PC-3 (cell line): ENCODE measurements at regions not wholly inside any gene's neighbourhood (a gene's known extent, or its start where the extent isn't known, plus 50 kb on each side); places are given as distances from the start of the nearest gene placed in this dataset.

ENCODE experiments used
- ATAC-seq: fragments of 200-7000 bp; cut with Tn5 transposase; 2 replicates; pipeline ENCODE4 v1.9.1; 2020; ENCODE audit warnings: mild to moderate bottlenecking, moderate library complexity
- BruUV-seq: library from RNA; stranded (reverse); fragments of 400-500 nt; replicated peaks from 2 replicates; lab custom pipeline; 2021; lab: Mats Ljungman, UMichigan
- CTCF ChIA-PET: fragments of 300-600 bp; sonication (Branson Sonifier 250); formaldehyde crosslinking; loops from one replicate; lab custom pipeline; 2022; ENCODE audit warnings: antibody characterized with exemption; lab: Charles Lee
- POLR2A ChIA-PET: fragments of 300-600 bp; sonication (Branson Sonifier 250); formaldehyde crosslinking; loops from one replicate; lab custom pipeline; 2022; ENCODE audit warnings: antibody characterized with exemption; ENCODE audit not compliant: unreplicated experiment; lab: Charles Lee
- DNase-seq: peaks from one replicate; pipeline ENCODE4 v3.0.0-alpha.2; 2015
- H2AFZ ChIP-seq: fragments of 300-600 bp; sonication (generic); 2 replicates; pipeline ENCODE4 v1.6.0; 2016; ENCODE audit warnings: antibody characterized with exemption, low read length
- H3F3A ChIP-seq: fragments of 300-600 bp; sonication (generic); one replicate; pipeline ENCODE4 v1.6.0; 2017; ENCODE audit warnings: antibody characterized with exemption, low read length, control low read depth, mild to moderate bottlenecking; ENCODE audit not compliant: unreplicated experiment
- H3K27ac ChIP-seq: fragments of 300-600 bp; sonication (generic); 2 replicates; pipeline ENCODE4 v1.5.1; 2016; ENCODE audit warnings: mild to moderate bottlenecking, low read length
- H3K27me3 ChIP-seq: fragments of 300-600 bp; sonication (generic); 2 replicates; pipeline ENCODE4 v1.6.1; 2016; ENCODE audit warnings: low read length, mixed read lengths
- H3K36me3 ChIP-seq: fragments of 300-600 bp; sonication (generic); 2 replicates; pipeline ENCODE4 v1.6.1; 2016; ENCODE audit warnings: low read depth, mixed run types, low read length, mixed read lengths
- H3K4me1 ChIP-seq: fragments of 300-600 bp; sonication (generic); 2 replicates; pipeline ENCODE4 v1.5.1; 2016; ENCODE audit warnings: low read length; ENCODE audit not compliant: insufficient read depth
- H3K4me2 ChIP-seq: fragments of 300-600 bp; sonication (generic); 2 replicates; pipeline ENCODE4 v1.6.0; 2016; ENCODE audit warnings: low read length
- H3K4me3 ChIP-seq: fragments of 300-600 bp; sonication (generic); 2 replicates; pipeline ENCODE4 v1.5.1; 2016; ENCODE audit warnings: mild to moderate bottlenecking, low read length, mixed read lengths
- H3K79me2 ChIP-seq: fragments of 300-600 bp; sonication (generic); 2 replicates; pipeline ENCODE4 v1.6.1; 2017; ENCODE audit warnings: low read length, mixed read lengths
- H3K9ac ChIP-seq: fragments of 300-600 bp; sonication (generic); 2 replicates; pipeline ENCODE4 v1.6.0; 2016; ENCODE audit warnings: mild to moderate bottlenecking, low read length
- H3K9me2 ChIP-seq: fragments of 300-600 bp; sonication (generic); replicated peaks from 2 replicates; pipeline ENCODE4 v1.6.1; 2016; ENCODE audit warnings: mixed run types, low read length, mixed read lengths
- H3K9me3 ChIP-seq: fragments of 300-600 bp; sonication (generic); 2 replicates; pipeline ENCODE4 v1.6.1; 2016; ENCODE audit warnings: low read length, mixed read lengths
- H4K20me1 ChIP-seq: fragments of 300-600 bp; sonication (generic); 2 replicates; pipeline ENCODE4 v1.6.1; 2016; ENCODE audit warnings: low read length, mixed read lengths
- EZH2 ChIP-seq: fragments of 300-600 bp; sonication (generic); IDR thresholded peaks from one replicate; pipeline ENCODE4 v1.6.1; 2017; ENCODE audit warnings: antibody characterized with exemption, mild to moderate bottlenecking, low read length; ENCODE audit not compliant: unreplicated experiment
- EZH2phosphoT487 ChIP-seq: fragments of 300-600 bp; sonication (generic); IDR thresholded peaks from 2 replicates; pipeline ENCODE4 v1.6.1; 2018; ENCODE audit warnings: mild to moderate bottlenecking, antibody characterized with exemption, low read length, borderline replicate concordance
- intact Hi-C: fragments of 100-400 bp; cut with micrococcal nuclease; formaldehyde crosslinking; loops from 2 replicates; pipeline ENCODE4 v1.9.0; 2023
- TF ChIP-seq, protein P1 (sequence below): fragments of 300-600 bp; sonication (generic); conservative IDR thresholded peaks from 2 replicates; pipeline ENCODE4 v1.5.1; 2017; ENCODE audit warnings: antibody characterized with exemption, low read depth, mild to moderate bottlenecking, low read length

- Histone ChIP-seq H3K9ac (no peak overlapping the region), H3K9me3 (no peaks in the 10 kb centered on the region), H4K20me1 (no peaks in the 10 kb centered on the region), H3K4me2 (no peak overlapping the region), H3K4me1 (no peaks in the 10 kb centered on the region), H3K27me3 (no peaks in the 10 kb centered on the region), H3K9me2 (no peaks in the 10 kb centered on the region), H2AFZ (no peak overlapping the region), H3F3A (no peaks in the 10 kb centered on the region), H3K27ac (no peak overlapping the region), H3K79me2 (no peaks in the 10 kb centered on the region), H3K36me3 (no peaks in the 10 kb centered on the region), H3K4me3 (no peak overlapping the region)
- DNase-seq, result no peak
- intact Hi-C loops, result no loop called here
- BruUV-seq, result no TSS peak
- TF ChIP-seq EZH2phosphoT487 (no peak), EZH2 (no peak)
- TF ChIP-seq, protein P1, sequence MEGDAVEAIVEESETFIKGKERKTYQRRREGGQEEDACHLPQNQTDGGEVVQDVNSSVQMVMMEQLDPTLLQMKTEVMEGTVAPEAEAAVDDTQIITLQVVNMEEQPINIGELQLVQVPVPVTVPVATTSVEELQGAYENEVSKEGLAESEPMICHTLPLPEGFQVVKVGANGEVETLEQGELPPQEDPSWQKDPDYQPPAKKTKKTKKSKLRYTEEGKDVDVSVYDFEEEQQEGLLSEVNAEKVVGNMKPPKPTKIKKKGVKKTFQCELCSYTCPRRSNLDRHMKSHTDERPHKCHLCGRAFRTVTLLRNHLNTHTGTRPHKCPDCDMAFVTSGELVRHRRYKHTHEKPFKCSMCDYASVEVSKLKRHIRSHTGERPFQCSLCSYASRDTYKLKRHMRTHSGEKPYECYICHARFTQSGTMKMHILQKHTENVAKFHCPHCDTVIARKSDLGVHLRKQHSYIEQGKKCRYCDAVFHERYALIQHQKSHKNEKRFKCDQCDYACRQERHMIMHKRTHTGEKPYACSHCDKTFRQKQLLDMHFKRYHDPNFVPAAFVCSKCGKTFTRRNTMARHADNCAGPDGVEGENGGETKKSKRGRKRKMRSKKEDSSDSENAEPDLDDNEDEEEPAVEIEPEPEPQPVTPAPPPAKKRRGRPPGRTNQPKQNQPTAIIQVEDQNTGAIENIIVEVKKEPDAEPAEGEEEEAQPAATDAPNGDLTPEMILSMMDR, result no peak
- no peak for ATAC-seq
- CTCF ChIA-PET, result no interaction called here
- POLR2A ChIA-PET, result no interaction called here
Observed at GRCh38 chr14:101030586-101030985, 127.1 kb upstream of the RTL1 start.

DNA sequence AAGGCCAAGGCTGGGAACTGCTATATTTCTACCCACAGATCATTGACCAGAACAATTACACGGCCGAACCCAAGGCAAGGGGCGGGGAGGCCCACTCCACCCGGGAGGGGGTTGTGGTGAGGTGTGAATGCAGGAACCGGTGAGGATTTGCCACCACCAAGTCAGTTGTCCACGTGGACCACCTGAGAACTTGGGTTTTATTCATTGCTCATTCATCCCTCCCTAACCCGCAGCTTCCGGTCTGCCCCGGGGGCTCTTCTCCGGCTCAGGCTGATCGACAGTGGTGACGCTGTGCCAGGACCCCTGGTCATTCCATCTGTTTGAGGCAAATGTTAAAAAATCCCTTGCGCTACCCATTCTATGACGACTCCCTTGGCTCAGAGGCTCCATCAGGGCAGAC lies 127.7 kb upstream of the RTL1 start:
- Histone ChIP-seq H3K4me1 (no peaks in the 10 kb centered on the region), H3K9ac (no peak overlapping the region), H3F3A (no peaks in the 10 kb centered on the region), H3K27ac (no peak overlapping the region), H3K79me2 (no peaks in the 10 kb centered on the region), H3K9me3 (no peaks in the 10 kb centered on the region), H3K4me2 (no peak overlapping the region), H3K4me3 (no peak overlapping the region), H4K20me1 (no peaks in the 10 kb centered on the region), H3K36me3 (no peaks in the 10 kb centered on the region), H3K9me2 (no peaks in the 10 kb centered on the region), H2AFZ (no peak overlapping the region), H3K27me3 (no peaks in the 10 kb centered on the region)
- DNase-seq, result no peak
- ChIA-PET CTCF (no interaction called here), POLR2A (no interaction called here)
- no peak for TF ChIP-seq EZH2phosphoT487
- no peak for TF ChIP-seq EZH2
- TF ChIP-seq, protein P1, result no peak
- intact Hi-C loops, result no loop called here
- BruUV-seq, result no TSS peak
- no peak for ATAC-seq

DNA sequence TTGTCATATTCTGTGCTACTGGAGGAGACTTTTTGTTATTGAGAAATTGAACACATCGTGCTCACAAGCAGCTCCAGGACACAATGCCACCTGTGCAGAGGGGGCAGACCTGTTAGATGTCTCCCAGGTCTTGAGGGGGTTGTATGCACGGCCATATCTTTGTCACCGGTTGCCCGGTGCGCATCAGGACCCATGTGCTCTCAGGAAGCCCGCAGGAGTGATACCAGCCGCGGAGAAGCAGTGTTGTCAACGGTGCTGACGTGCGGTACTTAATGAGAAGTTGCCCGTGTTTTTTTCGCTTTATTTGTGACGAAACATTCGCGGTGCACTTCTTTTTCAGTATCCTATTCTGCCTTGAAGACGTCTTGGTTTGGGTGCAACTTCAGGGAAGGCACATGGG lies 128.2 kb upstream of the RTL1 start:
- Histone ChIP-seq H3K27me3 (no peaks in the 10 kb centered on the region), H3K27ac (no peak overlapping the region), H3K4me3 (no peak overlapping the region), H3K36me3 (no peaks in the 10 kb centered on the region), H3K9me3 (no peaks in the 10 kb centered on the region), H2AFZ (no peak overlapping the region), H3K4me1 (no peaks in the 10 kb centered on the region), H3K9ac (no peak overlapping the region), H3K4me2 (no peak overlapping the region), H3K9me2 (no peaks in the 10 kb centered on the region), H3K79me2 (no peaks in the 10 kb centered on the region), H4K20me1 (no peaks in the 10 kb centered on the region), H3F3A (no peaks in the 10 kb centered on the region)
- ChIA-PET CTCF (no interaction called here), POLR2A (no interaction called here)
- ATAC-seq, result no peak
- TF ChIP-seq, protein P1, result no peak
- no peak for TF ChIP-seq EZH2
- DNase-seq, result no peak
- intact Hi-C loops, result no loop called here
- no TSS peak for BruUV-seq
